Spleen (tissue), 11 donors: ENCODE measurements at regions not wholly inside any gene's neighbourhood (a gene's known extent, or its start where the extent isn't known, plus 50 kb on each side); places are given as distances from the start of the nearest gene placed in this dataset.

Source experiments
- DNase-seq: peaks from one replicate; pipeline ENCODE4 v3.0.0-alpha.2; 2020
- H3K27ac ChIP-seq, 8 donors: fragments of 200-600 bp; sonication (generic) in 7 of 8; 1 replicate in 4 of 8; 2 replicates in 4 of 8; pipeline versions ENCODE4 v1.5.0 to v1.8.0; 2016 to 2021; ENCODE audit warnings: inconsistent platforms in 4 of 8, mild to moderate bottlenecking in 4 of 8, moderate library complexity in 1 of 8
- H3K27me3 ChIP-seq, 7 donors: fragments of 200-600 bp; sonication (generic) in 6 of 7; replicated peaks in 1 of 7; 1 replicate in 4 of 7; 2 replicates in 3 of 7; pipeline versions ENCODE4 v1.5.0 to v1.8.0; 2016 to 2021; ENCODE audit warnings: inconsistent platforms in 3 of 7, mild to moderate bottlenecking in 1 of 7
- H3K36me3 ChIP-seq, 6 donors: fragments of 200-600 bp; sonication (generic) in 5 of 6; 1 replicate in 4 of 6; 2 replicates in 2 of 6; pipeline versions ENCODE4 v1.5.0 to v1.8.0; 2016 to 2021; ENCODE audit warnings: inconsistent platforms in 2 of 6
- H3K4me1 ChIP-seq, 6 donors: fragments of 200-600 bp; sonication (generic) in 5 of 6; 1 replicate in 3 of 6; 2 replicates in 3 of 6; pipeline versions ENCODE4 v1.5.0 to v1.8.0; 2016 to 2021; ENCODE audit warnings: inconsistent platforms in 3 of 6
- H3K4me3 ChIP-seq, 8 donors: fragments of 200-600 bp; sonication (generic) in 7 of 8; 1 replicate in 4 of 8; 2 replicates in 4 of 8; pipeline versions ENCODE4 v1.5.0 to v1.8.0; 2016 to 2021; ENCODE audit warnings: inconsistent platforms in 4 of 8, mild to moderate bottlenecking in 4 of 8, moderate library complexity in 2 of 8
- H3K9me3 ChIP-seq, 8 donors: fragments of 200-600 bp; sonication (generic) in 7 of 8; 1 replicate in 4 of 8; 2 replicates in 4 of 8; pipeline versions ENCODE4 v1.5.0 to v1.8.0; 2016 to 2021; ENCODE audit warnings: inconsistent platforms in 4 of 8
- POLR2A ChIP-seq, 3 donors: fragments of 450-650 bp; IDR thresholded peaks; one replicate each; pipeline ENCODE4 v1.5.1; 2017; ENCODE audit warnings: antibody characterized with exemption in 3 of 3, mild to moderate bottlenecking in 1 of 3
- POLR2AphosphoS5 ChIP-seq, 3 donors: sonication (generic); formaldehyde crosslinking; IDR thresholded peaks; one replicate each; pipeline ENCODE4 v1.5.1; 2017; ENCODE audit warnings: antibody characterized with exemption in 3 of 3
- WGBS, 5 donors: extraction: QIAGEN DNeasy Blood & Tissue Kit in 3 of 5; methylation state at CpG; one replicate each; pipeline versions ENCODE4 v1.1.5 to v1.1.7; 2013 to 2018; 5-methylcytosine and 5-hydroxymethylcytosine counted together
- intact Hi-C: fragments of 100-400 bp; cut with DNase I; formaldehyde crosslinking; loops from one replicate; pipeline ENCODE4 v1.15.0; 2023; ENCODE audit warnings: low total_unique reads
- TF ChIP-seq, protein P1 (sequence below), 11 experiments: fragments of 200-600 bp in 7 of 11; fragments of 450-650 bp in 4 of 11; sonication (generic) in 4 of 11; IDR thresholded peaks in 8 of 11; conservative IDR thresholded peaks in 3 of 11; 1 replicate in 7 of 11; 2 replicates in 4 of 11; pipeline versions ENCODE4 v1.4.0 to v1.8.0; 2016 to 2021; ENCODE audit warnings: antibody characterized with exemption in 11 of 11, inconsistent platforms in 4 of 11, mild to moderate bottlenecking in 1 of 11
- donor health status: healthy with polysubstance abuse.
- donor health status: DM: no; HTN: no; CAD: no; lungs with moderate emphysema.
- donor health status: DM: no; HTN: no; CAD: no.
- donor health status: Bipolar disorder and iron deficiency.
- donor health status: healthy.
- donor health status: DM: no; HTN: no; CAD: no.
- donor health status: DM: yes; HTN: yes; CAD: no.

DNA sequence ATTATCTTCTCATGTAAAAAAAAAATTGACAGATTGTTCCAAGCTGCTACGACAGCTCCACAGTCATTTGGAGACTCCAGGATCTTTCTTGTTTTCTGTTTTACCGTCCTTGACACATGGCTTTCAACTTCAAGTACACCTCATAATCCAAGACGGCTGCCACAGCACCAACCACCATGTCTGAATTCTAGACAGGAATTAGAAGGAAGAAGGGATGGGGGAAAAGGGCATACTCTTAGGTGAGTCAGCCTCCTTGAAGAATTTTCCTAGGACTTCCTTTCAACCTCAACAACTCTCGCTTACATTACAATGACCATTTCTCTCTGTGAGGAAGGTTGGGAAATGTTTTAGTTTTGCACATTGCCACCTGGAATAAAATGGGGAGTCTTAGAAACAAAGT is 110.3 kb upstream of the TNR start:
- Histone ChIP-seq H3K27ac (no peak overlapping the region), H3K27me3 (peaks cover 0 to 20% (median 0%) of the 10 kb centered on the region in 7 donors), H3K9me3 (no peaks in the 10 kb centered on the region), H3K36me3 (no peaks in the 10 kb centered on the region), H3K4me1 (no peaks in the 10 kb centered on the region), H3K4me3 (no peak overlapping the region)
- no peak for DNase-seq
- WGBS, 5 donors: 79 to 92% (median 89%) methylated on average over 4 of the region's 4 CpGs
- intact Hi-C loops: no loop called here
- TF ChIP-seq, protein P1, sequence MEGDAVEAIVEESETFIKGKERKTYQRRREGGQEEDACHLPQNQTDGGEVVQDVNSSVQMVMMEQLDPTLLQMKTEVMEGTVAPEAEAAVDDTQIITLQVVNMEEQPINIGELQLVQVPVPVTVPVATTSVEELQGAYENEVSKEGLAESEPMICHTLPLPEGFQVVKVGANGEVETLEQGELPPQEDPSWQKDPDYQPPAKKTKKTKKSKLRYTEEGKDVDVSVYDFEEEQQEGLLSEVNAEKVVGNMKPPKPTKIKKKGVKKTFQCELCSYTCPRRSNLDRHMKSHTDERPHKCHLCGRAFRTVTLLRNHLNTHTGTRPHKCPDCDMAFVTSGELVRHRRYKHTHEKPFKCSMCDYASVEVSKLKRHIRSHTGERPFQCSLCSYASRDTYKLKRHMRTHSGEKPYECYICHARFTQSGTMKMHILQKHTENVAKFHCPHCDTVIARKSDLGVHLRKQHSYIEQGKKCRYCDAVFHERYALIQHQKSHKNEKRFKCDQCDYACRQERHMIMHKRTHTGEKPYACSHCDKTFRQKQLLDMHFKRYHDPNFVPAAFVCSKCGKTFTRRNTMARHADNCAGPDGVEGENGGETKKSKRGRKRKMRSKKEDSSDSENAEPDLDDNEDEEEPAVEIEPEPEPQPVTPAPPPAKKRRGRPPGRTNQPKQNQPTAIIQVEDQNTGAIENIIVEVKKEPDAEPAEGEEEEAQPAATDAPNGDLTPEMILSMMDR (IDR thresholded peaks at IDR 0.05 in 8 of 11, conservative IDR thresholded peaks at IDR 0.05 in 3 of 11): no peak
- no peak for TF ChIP-seq POLR2A (IDR thresholded peaks at IDR 0.05)
- TF ChIP-seq POLR2AphosphoS5 (IDR thresholded peaks at IDR 0.05): no peak

DNA sequence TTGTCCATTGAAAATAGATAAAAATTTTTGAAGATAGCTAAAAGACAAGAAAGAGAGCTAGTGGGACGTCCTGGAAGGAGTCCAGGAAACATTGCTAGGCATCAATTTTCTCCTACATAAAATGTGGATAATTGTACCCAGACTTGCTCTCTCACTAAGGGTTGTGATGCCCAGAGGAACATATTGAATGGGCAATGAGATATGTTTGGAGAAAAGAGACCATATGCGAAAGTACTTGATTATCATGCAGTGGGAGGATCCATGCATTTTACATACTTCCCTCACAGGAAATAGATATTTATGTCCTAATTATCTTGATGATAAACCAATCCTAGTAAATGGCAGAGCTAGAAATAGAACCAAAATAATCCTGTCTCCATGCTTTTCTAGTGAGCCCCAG is 108.4 kb upstream of the TNR start:
- no peak for TF ChIP-seq POLR2A (IDR thresholded peaks at IDR 0.05)
- no peak for TF ChIP-seq POLR2AphosphoS5 (IDR thresholded peaks at IDR 0.05)
- TF ChIP-seq, protein P1 (IDR thresholded peaks at IDR 0.05 in 8 of 11, conservative IDR thresholded peaks at IDR 0.05 in 3 of 11): no peak
- intact Hi-C loops: no loop called here
- Histone ChIP-seq H3K4me1 (no peaks in the 10 kb centered on the region), H3K9me3 (no peaks in the 10 kb centered on the region), H3K4me3 (no peak overlapping the region), H3K36me3 (no peaks in the 10 kb centered on the region), H3K27ac (no peak overlapping the region), H3K27me3 (peaks cover 0 to 25% (median 0%) of the 10 kb centered on the region in 7 donors)
- WGBS, 5 donors: 64 to 90% (median 86%) methylated on average over 2 of the region's 2 CpGs
- no peak for DNase-seq

- Histone ChIP-seq H3K36me3 (no peaks in the 10 kb centered on the region), H3K4me1 (no peaks in the 10 kb centered on the region), H3K27me3 (peaks cover 0 to 7% (median 0%) of the 10 kb centered on the region in 7 donors), H3K9me3 (no peaks in the 10 kb centered on the region), H3K27ac (no peak overlapping the region), H3K4me3 (no peak overlapping the region)
- no peak for DNase-seq
- intact Hi-C loops: no loop called here
- WGBS, 5 donors: 55 to 73% (median 70%) methylated on average over 5 of the region's 5 CpGs
- TF ChIP-seq POLR2AphosphoS5 (IDR thresholded peaks at IDR 0.05): no peak
- TF ChIP-seq, protein P1 (IDR thresholded peaks at IDR 0.05 in 8 of 11, conservative IDR thresholded peaks at IDR 0.05 in 3 of 11): no peak
- TF ChIP-seq POLR2A (IDR thresholded peaks at IDR 0.05): no peak
Measured at GRCh38 chr1:175848329-175848728, 104.9 kb upstream of the TNR start.

- H3K27me3 ChIP-seq: peaks cover 0 to 6% (median 0%) of the 10 kb centered on the region in 7 donors
- no peak overlapping the region for H3K4me3 ChIP-seq
- no peaks in the 10 kb centered on the region for H3K9me3 ChIP-seq
- H3K27ac ChIP-seq: no peak overlapping the region
- H3K36me3 ChIP-seq: no peaks in the 10 kb centered on the region
- intact Hi-C loops: no loop called here
- 53 to 80% (median 70%) methylated on average over 1 of the region's 1 CpG for WGBS, 5 donors
- DNase-seq: no peak
- TF ChIP-seq POLR2A (IDR thresholded peaks at IDR 0.05) (no peak), POLR2AphosphoS5 (IDR thresholded peaks at IDR 0.05) (no peak)
- TF ChIP-seq, protein P1 (IDR thresholded peaks at IDR 0.05 in 8 of 11, conservative IDR thresholded peaks at IDR 0.05 in 3 of 11): no peak
- H3K4me1 ChIP-seq: no peaks in the 10 kb centered on the region
Measured at GRCh38 chr1:175845985-175846384, 102.6 kb upstream of the TNR start.
